Stimulated activated CD4-positive, alpha-beta T cell treated with anti-CD3 and anti-CD28 coated beads, Interleukin-12 subunit alpha, Interleukin-12 subunit beta, amount 100 ng/mL, for 24 hours (primary cell): ENCODE measurements at regions not wholly inside any gene's neighbourhood (a gene's known extent, or its start where the extent isn't known, plus 50 kb on each side); places are given as distances from the start of the nearest gene placed in this dataset.
A peak's percentile ranks its signal among the peaks of the same experiment; 100 is the strongest.
"Not testable (repeated sequence)": the region's sequence is repeated elsewhere in the genome, so short reads cannot be mapped to it uniquely, and the experiment has no call there.

ENCODE experiments used
- DNase-seq, 2 experiments: peaks; one replicate each; pipeline ENCODE4 v3.0.0-alpha.2; 2020; ENCODE audit warnings: low read depth in 2 of 2

DNA sequence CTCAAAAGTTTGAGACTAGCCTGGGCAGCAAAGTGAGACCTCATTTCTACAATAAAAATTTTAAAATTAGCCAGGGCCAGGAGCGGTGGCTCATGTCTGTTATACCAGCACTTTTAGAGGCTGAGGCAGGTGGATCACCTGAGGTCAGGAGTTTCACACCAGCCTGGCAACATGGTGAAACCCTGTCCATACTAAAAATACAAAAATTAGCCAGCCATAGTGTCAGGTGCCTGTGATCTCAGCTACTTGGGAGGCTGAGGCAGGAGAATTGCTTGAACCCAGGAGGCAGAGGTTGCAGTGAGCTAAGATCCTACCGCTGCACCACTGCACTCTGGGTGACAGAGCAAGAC is 85.1 kb upstream of the MAP4 start:
- DNase-seq, result not testable (repeated sequence)

DNA sequence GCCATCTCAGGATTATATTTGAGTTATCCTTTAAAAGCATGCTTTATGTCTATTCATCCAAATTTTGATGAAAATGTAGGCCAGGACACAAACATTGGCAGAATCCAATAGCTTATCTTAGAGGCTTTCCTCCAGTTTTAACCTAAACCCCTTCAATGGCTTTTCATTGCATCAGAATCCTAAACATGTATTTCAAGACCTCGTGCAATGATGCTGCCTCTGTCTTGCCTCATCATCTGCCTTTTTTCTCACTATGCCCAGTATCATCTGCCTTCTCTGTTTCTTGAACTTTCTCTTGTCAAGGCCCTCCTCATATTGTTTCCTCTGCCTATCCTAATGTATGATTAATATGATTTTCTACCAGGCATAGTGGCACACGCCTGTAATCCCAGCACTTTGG is 76.1 kb upstream of the MAP4 start:
- no peak for DNase-seq

DNA sequence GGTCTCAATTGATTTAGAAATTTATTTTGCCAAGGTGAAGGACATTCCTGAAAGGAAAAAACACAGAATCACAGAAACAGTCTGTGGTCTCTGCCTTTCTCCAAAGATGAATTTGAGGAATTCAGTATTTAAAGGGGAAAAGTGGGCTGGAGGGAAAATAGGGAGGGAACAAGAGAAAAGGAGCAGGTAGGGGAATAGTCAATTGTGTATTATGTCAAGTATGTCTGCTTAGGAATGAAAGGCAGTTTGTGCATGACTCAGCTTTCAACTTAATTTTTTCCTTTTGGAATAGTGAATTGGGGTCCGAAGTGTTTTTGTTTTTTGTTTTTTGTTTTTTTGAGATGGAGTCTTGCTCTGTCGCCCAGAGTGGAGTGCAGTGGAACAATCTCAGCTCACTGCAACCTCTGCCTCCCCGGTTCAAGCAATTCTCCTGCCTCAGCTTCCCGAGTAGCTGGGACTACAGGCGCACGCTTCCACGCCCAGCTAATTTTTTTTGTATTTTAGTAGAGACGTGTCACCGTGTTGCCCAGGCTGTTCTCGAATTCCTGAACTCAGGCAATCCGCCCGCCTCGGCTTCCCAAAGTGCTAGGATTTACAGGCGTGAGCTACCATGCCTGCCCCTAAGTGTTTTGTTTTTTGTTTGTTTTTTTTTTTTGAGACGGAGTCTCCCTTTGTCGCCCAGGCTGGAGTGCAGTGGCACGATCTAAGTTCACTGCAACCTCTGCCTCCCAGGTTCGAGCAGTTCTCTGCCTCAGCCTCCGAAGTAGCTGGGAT is 74.1 kb upstream of the MAP4 start:
- no peak for DNase-seq

DNA sequence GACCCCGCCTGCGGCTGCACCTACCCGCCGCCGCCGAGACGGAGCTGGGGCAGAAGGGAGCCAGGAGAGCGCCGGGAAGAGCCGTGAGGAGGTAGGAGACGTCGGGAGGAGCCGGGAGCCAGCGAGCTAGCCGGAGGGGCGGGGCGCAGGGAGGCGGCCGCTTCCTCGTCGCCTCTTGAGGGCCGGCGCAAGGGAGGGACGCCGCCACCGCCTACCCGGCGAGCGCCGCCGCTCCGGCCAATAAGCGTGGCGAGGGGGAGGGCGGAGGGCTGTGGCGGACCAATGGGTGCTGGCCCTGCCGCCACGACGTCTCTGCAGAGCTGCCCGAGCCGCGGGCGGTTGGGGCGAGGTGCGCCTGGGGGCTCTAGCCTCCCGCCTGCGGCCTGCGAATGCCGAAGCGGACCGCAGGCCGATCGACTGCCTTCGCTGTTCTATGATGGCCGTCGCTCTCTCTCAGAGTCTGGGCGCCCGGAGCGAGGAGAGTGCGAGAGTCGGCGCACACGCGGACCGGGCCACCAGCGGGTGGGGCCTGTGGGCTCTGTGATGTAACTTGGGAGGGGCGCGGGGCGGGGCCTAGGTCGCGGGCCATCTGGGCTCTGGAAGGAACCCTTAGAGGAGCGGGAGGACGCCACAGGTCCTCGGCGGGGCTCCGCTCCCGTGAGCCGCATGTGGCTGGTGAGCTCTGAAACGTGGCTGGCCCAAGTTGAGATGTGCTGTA is 72.7 kb upstream of the MAP4 start:
- peak; percentile 83 to 96 for DNase-seq

DNA sequence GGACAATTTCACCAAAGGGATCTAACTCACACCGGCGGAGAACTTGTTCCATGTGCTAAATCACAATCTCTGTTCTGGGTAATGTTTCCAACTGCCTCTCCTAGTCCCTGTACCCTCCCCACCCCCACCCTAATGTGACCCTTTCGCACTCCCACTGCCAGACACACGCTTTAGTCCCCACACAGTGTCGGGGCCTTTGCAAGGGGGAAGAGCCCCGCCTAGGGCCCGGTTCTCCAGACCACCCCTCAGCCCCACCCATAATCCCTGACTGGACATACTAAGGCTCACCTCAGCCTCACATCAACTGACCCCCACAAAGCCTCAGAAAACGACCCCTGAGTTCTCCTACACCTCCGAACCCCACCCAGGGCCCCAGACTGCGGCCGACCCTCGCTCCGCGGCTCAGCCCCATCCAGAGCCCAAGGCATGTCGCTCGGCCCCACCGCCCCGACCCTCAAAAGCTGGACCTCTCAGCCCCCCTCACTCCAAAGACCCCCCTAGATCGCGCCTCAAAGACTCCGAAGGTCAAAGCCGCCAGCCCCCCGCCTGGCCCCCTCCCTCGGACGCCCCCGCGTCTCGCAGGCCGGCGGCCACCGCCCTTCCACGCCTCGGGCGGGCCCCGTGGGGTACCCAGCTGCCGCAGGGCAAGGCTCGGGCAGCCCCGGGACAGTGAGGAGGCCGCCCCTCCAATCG is 72.0 kb upstream of the MAP4 start:
- peak in 1 of 2 experiments; percentile 1 for DNase-seq

DNA sequence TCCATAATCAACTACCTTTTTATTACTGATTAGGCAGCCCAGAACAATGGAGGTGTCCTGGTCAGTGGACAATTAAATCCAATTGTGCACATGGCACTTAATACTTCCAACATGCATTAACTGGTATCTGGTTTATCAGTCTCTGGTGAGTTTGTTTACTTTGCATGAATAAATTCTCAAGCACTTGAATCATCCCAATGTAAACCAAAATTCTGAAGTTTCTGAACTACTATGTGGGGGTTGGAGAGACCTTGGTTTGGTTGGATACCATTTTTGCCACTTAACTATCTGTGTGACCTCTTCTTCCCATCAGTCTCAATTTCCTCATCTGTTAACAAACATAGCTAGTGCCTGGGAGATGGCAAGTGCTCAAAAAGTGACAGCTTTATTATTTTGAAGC is 70.5 kb upstream of the MAP4 start:
- DNase-seq, result no peak

DNA sequence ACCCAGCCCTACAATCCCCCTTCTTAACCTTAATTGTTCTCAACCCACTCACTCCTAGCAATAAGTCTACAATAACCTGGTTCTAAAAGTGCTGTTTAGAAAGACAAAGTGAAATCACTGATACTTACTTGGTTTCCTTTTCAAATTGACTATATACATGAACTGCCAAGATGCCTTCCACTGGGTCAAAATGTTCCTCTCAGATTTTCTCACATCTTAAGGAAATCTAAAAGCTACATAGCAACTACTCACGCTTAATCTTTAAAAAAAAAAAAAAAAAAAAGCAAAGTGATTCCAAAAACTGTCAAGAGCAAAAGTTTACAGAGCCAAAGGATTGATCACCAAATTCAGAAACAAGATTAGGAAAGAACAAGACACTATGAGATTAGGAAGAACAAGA is 68.7 kb upstream of the MAP4 start:
- no peak for DNase-seq

DNA sequence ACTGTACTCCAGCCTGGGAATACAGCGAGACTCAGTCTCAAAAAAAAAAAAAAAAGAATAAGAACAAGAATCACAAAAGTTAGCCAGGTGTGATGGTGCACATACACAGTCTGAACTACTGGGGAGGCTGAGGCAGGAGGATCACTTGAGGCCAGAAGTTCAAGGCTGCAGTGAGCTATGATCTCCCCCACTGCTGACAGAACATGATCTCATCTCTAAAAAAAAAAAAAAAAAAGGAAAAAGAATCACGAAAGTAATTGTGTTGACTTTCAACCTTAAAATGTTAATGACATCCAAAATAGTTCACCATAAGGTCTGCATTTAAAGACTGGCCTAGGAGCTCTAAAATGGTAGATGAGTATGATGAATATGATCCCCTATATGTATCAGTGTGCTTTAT is 68.0 kb upstream of the MAP4 start:
- no peak for DNase-seq

DNA sequence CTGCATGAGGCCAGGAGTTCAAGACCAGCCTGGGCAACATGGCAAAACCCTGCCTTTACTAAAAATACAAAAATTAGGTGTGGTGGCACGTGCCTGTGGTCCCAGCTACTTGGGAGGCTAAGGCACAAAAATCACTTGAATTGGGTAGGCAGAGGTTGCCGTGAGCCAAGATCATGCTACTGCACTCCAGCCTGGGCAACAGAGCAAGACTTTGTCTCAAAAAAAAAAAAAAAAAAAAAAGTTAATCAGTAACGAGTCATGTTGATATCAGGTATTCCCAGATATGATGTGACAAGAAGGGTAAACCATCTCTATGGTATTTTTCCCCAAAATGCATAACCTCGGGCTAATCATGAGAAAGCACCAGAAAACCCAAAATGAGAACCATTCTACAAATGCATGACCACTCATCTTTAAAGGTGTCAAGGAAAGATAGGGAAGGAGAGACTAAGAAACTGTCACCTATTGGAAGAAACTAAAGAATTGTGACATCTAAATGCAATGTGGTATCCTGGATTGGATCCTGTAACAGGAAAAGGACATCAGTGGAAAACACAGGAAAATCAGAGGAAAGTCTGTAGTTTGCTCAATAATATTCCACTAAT is 66.5 kb upstream of the MAP4 start:
- DNase-seq, result no peak

DNA sequence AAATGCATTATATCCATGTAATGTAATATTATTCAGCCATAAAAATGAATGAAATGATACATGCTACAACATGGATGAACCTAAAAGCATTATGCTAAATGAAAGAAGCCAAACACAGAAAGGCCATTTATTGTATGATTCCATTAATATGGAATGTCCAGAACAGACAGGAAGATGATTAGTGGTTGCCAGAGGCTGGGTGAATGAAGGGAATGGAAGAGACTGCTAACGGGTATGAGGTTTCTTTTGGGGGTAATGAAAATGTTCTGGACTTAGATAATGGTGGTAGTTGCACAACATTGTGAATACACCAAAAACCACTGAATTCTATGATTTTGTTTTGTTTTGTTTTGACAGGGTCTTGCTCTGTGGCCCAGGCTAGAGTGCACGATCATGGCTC is 61.6 kb upstream of the MAP4 start:
- no peak for DNase-seq

DNA sequence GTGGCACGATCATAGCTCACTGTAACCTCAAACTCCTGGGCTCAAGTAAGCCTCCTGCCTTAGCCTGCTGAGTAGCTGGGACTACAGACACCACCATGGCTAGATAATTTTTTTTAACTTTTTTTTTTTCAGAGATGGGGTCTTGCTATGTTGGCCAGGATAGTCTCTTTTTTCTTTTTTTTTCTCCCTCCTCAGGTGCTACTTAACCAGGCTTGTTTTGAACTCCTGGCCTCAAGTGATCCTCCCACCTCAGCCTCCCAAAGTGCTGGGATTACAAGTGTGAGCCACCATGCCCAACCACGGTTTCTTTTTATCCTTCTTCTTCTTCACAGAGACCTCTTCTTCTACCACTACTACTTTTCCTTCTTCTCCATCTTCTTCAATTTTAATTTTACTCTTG is 53.8 kb upstream of the MAP4 start:
- DNase-seq, result no peak

DNA sequence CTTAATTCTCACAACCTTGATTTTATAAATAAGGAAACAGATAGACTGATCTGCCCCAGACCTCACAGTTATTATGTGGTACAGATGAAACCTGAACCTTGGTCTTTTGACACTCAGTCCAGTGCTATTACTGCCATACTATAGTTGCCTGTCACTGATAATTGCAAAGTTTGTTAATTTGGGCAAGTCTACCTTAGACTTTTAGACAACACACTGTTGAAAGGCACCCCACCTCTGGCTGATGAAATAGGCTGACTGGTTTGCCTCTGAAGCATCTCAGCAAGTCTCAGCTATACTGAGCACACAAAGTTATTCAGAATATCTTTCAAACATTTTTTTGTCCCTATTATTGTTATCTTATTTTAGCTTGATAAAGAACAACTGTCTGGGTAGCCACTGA is 53.1 kb upstream of the MAP4 start:
- no peak for DNase-seq

DNA sequence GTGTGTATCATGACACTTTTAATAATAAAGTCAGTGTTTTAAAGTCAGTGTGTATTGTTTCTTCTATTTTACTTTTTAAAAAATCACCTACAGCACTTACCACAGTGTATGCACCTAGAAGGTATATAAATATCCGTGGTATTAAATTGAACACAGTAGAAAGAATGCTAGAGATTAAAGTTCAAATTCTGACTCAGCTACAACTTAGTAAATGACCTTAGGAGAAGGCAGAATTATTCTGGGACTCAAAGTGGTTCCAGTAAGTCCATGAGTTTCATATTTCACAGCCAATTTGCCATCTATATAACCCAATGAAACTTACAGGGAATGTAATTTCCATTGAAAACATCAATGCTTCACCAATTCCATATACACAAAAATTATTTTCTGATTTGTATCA is 52.7 kb upstream of the MAP4 start:
- no peak for DNase-seq

DNA sequence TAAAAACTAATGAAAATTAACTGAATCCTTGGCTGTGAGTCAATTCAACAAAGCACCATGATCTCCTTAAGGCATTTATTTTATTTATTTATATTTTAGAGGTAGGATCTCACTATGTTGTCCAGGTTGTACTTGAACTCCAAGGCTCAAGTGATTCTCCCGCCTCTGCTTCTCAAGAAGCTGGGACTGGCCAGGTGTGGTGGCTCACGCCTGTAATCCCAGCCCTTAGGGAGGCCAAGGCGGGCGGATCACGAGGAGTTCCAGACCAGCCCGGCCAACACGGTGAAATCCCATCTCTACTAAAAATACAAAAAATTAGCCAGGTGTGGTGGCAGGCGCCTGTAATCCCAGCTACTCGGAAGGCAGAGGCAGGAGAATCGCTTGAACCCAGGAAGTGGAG is 52.1 kb upstream of the MAP4 start:
- DNase-seq, result not testable (repeated sequence)

DNA sequence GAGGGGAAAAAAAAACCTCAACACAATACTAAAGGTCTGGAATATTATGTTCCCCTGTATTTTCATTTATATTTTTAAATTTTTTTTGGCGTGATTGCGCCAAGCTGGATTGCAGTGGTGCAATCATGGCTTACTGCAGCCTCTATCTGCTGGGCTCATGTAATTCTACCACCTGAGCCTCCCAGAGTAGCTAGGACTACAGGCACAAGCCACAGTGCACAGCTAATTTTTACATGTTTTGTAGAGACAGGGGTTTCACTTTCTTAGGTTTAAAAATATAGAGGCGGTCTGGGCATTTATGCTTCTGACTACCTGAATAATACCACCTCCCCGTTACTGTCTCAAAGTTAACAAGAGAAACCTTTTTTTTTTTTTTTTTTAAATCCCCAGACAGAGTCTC is 51.1 kb upstream of the MAP4 start:
- no peak for DNase-seq
